Glomerular visceral epithelial cell (primary cell): ENCODE measurements at regions not wholly inside any gene's neighbourhood (a gene's known extent, or its start where the extent isn't known, plus 50 kb on each side); places are given as distances from the start of the nearest gene placed in this dataset.

Source experiments
- DNase-seq: peaks from one replicate; pipeline ENCODE4 v3.0.0-alpha.2; 2016; ENCODE audit errors: extremely low spot score

GRCh38 chr15:70202756-70203155, 105.0 kb upstream of the TLE3 start:
- no peak for DNase-seq

GRCh38 chr15:70201425-70201775, 103.7 kb upstream of the TLE3 start:
- no peak for DNase-seq

DNA sequence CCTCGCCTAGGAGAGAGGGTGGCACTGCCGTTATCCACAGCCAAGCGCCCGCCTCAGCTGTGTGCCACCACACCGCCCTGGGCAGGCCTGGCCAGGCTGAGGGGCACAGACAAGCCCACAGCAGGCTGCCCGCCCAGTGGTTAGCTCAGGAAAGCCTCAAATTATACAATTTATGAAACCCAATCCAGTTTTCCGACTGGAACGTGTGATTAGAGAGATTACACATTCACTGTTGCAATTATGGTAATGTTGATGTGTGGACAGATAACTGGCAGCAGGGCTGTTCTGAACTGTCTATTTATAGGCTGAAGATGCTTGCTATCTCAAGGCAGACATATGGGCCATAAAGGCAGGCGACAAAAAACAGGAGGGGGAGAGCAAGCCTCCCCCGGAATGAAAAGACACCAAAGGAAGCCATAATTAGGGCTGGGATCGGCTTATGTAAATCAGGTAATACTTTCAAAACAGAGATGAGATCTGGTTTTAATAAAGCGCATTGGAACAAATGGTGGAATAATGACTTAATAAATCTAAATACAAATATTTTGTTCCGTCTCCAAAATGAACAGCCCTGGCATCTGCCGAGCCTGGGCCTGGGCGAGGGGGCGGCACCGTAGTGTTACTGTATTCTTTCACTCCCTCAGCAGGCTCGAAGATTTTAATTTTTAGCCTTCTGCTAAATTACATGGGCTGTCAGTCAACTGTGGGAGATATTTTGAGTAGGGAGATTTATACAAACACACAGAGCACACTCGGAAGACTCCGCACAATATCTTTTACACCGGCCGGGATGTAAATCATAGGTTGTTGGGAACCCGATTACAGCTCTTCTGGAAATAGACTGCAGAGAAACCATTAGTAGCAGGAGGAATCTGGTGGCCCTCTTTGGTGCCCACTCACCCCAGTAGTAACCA, 103.1 kb upstream of the TLE3 start:
- DNase-seq: no peak

DNA sequence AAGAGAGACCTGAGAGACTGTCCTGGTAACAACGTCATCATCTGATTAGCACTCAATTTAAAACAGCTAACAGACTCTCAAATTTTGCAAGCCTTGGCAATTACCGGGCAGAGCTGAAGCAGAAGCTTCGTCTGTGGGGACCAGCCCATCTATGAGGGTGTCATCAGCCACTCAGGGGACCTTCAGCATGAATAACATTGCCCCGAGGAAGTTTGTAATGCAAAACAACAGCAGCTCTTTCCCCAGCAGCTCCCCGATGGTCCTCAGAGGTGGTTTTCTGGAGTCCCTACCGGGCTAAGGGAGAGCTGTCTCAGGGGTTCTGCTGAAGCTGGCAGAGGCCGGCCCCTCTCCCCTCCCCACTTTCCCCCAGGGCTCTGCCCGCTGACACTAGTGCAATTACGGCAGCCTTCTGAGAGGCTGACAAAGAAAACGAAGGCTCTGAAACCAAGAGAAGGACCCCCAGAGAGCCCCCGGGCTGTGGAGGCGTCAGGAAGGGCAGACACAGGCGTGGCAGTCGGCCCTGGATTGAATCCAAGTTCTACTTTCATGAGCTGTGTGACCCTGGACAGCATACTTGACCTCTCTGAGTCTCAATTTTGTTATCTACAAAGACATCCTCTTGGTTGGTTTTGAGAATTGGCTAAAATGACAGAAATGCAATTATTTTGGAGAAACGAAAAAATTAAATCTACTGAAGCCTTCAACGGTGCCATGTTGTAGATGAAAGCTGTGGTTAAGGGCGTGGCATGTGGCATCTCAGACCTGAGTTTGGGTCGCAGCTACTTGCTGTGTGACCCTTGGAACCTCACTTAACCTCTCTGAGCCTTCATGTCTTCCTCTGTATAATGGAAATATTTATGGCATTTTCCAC, 102.1 kb upstream of the TLE3 start:
- no peak for DNase-seq

- no peak for DNase-seq
Measured at GRCh38 chr15:70199124-70199482, 101.4 kb upstream of the TLE3 start.

DNA sequence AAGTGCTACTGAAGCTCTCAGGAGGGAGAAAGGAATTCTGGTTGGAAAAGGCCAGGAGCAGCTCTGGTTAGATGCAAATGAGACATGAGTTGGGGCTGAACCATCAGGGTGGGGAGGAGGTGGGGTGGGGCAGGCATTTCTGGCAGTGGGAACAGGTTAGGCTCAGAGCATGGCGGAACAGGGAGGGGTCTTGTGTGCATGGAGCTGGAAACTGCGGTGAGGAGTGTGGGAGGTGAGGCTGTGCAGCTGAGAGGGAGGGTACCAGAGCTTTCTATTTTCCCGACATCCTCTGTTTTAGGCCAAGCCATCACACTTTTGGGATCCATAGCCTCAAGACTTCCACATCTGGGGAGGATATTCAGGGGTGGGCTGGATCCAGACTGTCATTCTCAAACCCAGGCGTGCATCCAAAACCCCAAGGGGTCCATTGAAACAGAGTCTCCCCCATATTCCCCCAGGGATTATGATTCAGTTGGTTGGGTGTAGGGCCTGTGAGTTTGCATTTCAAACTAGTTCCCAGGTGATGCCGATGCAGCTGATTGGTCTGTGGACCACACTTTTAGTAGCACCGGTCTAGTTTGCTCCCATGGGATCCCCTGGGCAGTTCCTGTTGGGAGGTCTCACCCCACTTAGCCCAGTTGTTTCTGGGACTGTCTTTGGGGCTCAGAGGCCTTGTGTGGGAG, 100.9 kb upstream of the TLE3 start:
- no peak for DNase-seq

DNA sequence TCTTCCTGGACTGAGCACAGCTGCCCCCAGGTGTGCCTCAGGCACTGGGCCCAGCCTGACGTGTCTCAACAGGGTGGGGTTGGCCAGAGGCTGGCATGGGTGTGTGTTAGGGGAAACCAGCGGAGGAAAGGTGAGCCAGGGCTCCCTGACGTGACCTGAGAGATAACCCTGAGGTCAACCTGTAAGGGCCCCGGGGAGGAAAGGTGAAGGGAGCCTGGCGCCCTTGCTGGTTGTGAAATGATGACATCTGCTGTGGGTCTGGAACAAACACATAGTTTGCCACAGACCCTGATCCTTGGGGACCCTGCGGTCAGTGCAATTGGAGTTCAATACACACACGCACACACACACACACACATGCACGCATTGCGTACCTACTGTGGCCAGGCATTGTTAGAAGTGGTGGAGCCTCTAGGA, 100.2 kb upstream of the TLE3 start:
- no peak for DNase-seq

DNA sequence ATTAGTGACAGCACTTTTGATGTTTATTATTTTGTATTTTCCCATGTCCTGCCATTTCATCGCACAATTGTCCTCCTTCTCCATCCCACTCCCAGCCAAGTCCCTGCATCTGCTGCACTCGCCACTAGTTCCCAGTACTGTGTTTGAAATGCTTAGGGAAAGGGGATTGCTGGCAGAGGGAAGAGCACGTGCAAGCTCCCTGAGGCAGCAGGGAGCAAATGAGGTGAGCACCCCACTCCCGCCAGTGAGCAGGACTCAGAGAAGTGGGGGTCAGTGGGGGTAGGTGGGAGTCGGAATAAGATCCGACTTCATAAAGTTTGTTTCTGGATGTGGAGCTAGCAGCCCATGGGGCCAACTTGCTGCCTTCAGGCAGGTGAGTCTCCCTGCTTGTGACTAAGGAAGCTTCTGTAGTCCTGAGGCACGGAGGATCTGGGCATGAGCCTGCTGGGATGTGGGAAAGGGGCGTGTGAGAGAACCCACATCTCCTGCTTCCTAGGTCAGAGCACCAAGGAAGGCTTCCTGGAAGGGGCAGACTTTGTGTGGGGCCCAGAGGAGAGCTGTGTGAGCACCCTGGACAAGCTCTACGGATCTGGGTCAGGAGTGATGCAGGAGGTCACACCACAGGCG, 99.7 kb upstream of the TLE3 start:
- DNase-seq: no peak

GRCh38 chr15:70196372-70197316, 98.9 kb upstream of the TLE3 start:
- peak; percentile 94 for DNase-seq

DNA sequence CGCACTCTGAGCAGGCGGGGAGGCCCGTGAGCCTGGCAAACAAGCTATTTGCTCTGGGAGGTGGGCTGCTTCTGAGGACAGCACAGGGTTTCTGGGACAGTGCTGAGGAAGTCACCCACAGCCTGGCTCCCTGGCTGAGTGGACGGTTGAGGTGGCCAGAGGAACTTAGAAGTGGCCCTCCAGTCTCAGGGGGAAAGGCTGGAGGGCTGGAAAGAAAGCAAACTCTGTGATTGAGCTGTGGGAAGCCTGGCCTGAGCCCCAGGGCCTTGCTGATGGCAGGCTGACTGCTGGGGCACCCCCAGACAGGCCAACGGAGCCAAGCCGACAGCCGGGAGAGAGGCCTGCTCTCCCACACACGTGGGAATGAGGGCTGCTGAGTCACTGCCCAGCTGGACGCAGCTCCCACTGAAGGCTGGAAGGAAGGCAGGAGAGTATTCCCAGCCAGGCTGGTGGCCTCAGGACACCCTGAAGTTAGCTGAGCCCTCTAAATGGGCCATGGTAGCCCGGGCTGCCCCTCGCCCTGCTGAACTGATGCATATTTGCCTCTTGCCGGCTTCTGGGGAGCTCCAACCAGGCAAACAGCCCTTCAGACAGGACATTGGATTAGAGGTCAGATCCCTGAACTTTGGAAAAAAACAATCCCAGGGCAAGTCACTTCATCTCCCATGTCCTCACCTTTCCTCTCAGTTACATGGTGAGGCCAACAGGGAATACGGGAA, 98.0 kb upstream of the TLE3 start:
- peak; percentile 89 for DNase-seq

DNA sequence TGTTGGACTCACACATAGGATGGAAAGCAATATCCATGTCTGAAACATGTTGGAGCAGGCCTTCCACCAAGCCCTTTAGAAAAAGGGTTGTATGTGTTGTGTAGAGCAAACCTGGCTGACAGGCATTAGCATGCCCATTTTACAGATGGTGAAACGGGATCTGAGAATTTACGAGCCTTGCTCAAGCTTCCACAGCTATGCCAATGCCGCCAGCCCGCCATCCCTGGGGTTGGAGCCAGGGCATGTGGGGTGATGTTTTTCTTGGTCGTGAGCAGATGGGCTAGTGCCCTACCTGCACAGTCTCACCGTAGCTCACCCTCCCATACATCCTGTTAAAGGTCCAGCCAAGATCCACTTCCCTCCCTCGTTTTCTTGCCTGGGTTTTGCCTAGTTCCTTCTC, 97.5 kb upstream of the TLE3 start:
- DNase-seq: no peak

DNA sequence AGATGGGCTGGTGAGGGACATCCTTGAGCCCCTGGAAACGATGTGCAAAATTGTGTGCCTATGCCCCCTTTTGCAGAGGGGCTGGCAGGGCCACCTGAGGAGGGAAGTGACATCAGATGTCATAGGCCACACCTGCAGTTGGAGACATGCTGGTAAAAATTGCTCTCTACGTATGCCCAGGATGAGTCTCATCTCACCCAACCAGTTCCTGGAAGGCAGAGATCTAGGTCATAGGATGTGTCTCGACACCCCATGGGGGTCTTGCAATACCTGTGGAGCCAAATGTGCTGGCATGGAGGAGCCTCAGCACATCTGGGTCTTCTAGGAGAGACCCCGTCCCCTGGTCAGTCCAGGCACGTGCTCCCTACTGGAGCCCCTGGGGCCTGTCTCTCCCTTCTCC, 96.5 kb upstream of the TLE3 start:
- DNase-seq: no peak

GRCh38 chr15:70193734-70194133, 96.0 kb upstream of the TLE3 start:
- DNase-seq: no peak

DNA sequence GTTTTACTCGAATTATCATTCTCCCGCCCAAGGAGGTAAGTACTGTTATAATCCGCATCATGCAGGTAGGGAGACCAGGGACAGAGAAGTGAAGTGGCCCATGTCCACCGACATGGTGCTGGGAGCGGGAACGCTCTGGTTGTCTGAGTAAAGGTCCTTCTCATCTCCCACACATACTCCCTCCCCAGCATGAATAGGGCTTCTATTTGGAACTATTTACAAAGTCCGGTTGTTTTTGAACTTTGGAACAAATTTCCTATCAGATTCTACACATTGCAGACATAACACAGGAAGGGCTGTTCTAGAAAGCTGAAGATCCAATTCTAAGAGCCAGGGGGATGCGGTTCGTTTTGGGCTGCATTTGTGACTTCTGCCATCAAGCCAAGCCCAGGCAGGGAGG, 94.8 kb upstream of the TLE3 start:
- no peak for DNase-seq

DNA sequence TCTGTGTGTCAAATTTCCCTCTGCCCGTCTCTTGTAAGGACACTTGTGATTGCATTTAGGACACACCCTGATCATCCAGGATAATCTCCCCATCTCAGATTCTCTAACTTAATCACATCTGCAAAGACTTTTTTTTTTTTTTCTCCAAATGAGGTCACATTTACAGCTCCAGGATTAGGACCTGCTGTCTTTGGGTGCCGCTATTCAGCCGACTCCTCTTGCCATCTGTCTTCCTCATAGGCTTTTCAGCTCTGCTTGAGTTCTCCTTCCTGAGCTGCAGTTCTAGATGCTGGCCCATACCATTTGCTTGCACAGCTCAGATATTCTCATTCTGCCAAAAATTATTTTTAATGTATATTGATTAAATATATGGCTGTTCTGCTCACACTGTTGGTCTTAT, 94.3 kb upstream of the TLE3 start:
- DNase-seq: no peak

- no peak for DNase-seq
Measured at GRCh38 chr15:70190965-70191364, 93.2 kb upstream of the TLE3 start.

GRCh38 chr15:70189826-70190695, 92.3 kb upstream of the TLE3 start:
- DNase-seq: no peak

GRCh38 chr15:70188286-70188685, 90.6 kb upstream of the TLE3 start:
- no peak for DNase-seq

DNA sequence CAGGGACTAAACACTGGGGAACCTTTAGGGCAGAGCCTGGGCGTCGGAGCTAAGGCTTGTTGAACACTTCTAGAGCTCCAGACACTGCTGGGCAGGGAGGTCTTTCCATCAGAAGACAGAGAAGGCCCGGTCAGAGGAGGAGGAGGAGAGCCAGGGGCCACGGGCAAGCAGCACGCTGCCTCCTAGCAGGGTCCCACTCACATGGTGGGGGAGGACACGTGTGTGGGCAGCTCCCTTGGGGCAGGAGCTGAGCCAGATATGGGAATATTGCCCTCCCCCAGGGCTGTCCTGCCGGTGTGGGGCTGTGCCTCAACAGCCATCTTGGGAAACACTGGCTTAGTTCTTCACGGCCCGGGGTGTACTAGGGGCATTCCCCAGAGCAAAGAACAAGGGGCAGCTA, 89.6 kb upstream of the TLE3 start:
- no peak for DNase-seq
